ENCODE measurements at regions not wholly inside any gene's neighbourhood (a gene's known extent, or its start where the extent isn't known, plus 50 kb on each side); places are given as distances from the start of the nearest gene placed in this dataset.

DNA sequence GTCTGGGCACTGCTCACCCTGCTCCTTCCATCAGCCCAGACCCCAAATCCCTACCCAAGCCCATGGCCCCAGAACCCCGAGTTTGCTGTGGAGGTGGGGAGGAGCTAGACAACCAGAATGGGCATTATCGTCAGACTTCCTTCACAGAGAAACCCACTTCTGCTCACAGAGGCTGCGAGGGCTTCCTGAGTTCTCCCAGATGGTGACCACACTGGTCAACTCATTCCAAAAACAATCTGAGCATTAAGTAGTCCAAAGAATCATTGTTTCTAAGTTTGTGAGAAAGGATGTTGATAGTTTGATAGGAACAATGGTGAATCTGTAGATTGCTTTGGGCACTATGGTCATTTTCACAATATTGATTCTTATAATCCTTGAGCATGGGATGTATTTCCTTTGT is 60.2 kb downstream of the LRRC30 start:
- Histone ChIP-seq H3K79me2 (ENCODE audit: insufficient read depth, low read length) (no peaks in the 10 kb centered on the region), H3K9me2 (ENCODE audit: insufficient read depth) (no peaks in the 10 kb centered on the region), H4K20me1 (ENCODE audit: insufficient read depth) (no peaks in the 10 kb centered on the region), H3K27ac (ENCODE audit: low read depth, low read length) (no peak overlapping the region), H3K4me2 (ENCODE audit: low read length) (no peak overlapping the region), H3K4me1 (ENCODE audit: control insufficient read depth in 1 of 2, insufficient read depth in 2 of 2, low read length in 2 of 2) (no peaks in the 10 kb centered on the region), H2AFZ (ENCODE audit: low read depth, low read length, poor library complexity, severe bottlenecking) (no peak overlapping the region), H3K27me3 (ENCODE audit: insufficient read depth, low read length) (no peaks in the 10 kb centered on the region), H3K9ac (ENCODE audit: low read length) (no peak overlapping the region), H3K36me3 (ENCODE audit: control insufficient read depth in 1 of 2, insufficient read depth in 2 of 2, low read length in 2 of 2) (no peaks in the 10 kb centered on the region), H3K4me3 (replicated peaks in 1 of 2; ENCODE audit: low read depth in 1 of 2, low read length in 2 of 2) (no peak overlapping the region), H3K9me3 (ENCODE audit: control insufficient read depth in 1 of 2, insufficient read depth in 1 of 2, low read depth in 1 of 2, low read length in 2 of 2) (no peaks in the 10 kb centered on the region; a peak in 1 of 4 replicates)
- TF ChIP-seq TCF7L2 (IDR thresholded peaks at IDR 0.05; ENCODE audit: borderline replicate concordance, extremely low read depth, insufficient read depth, insufficient read length) (no peak), ZNF274 (IDR thresholded peaks at IDR 0.05; ENCODE audit: low read depth, low read length) (no peak), RAD21 (IDR thresholded peaks at IDR 0.05; ENCODE audit: low read depth) (no peak), CBX3 (IDR thresholded peaks at IDR 0.05; ENCODE audit: low read depth) (no peak), ELF1 (IDR thresholded peaks at IDR 0.05; ENCODE audit: borderline replicate concordance, low read depth) (no peak), FOSL1 (IDR thresholded peaks at IDR 0.05; ENCODE audit: low read depth) (no peak), SRF (IDR thresholded peaks at IDR 0.05; ENCODE audit: low read depth) (no peak), CEBPB (IDR thresholded peaks at IDR 0.05; ENCODE audit: low read depth) (no peak), ZFX (IDR thresholded peaks at IDR 0.05) (no peak), JUND (IDR thresholded peaks at IDR 0.05) (no peak), SP1 (IDR thresholded peaks at IDR 0.05; ENCODE audit: low read depth) (no peak)
- TF ChIP-seq, protein P1, sequence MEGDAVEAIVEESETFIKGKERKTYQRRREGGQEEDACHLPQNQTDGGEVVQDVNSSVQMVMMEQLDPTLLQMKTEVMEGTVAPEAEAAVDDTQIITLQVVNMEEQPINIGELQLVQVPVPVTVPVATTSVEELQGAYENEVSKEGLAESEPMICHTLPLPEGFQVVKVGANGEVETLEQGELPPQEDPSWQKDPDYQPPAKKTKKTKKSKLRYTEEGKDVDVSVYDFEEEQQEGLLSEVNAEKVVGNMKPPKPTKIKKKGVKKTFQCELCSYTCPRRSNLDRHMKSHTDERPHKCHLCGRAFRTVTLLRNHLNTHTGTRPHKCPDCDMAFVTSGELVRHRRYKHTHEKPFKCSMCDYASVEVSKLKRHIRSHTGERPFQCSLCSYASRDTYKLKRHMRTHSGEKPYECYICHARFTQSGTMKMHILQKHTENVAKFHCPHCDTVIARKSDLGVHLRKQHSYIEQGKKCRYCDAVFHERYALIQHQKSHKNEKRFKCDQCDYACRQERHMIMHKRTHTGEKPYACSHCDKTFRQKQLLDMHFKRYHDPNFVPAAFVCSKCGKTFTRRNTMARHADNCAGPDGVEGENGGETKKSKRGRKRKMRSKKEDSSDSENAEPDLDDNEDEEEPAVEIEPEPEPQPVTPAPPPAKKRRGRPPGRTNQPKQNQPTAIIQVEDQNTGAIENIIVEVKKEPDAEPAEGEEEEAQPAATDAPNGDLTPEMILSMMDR (IDR thresholded peaks at IDR 0.05 in 2 of 3, conservative IDR thresholded peaks at IDR 0.05 in 1 of 3; ENCODE audit: borderline replicate concordance in 1 of 3, insufficient read depth in 1 of 3, low read depth in 2 of 3, low read length in 2 of 3) = no peak
- TF ChIP-seq, protein P2, sequence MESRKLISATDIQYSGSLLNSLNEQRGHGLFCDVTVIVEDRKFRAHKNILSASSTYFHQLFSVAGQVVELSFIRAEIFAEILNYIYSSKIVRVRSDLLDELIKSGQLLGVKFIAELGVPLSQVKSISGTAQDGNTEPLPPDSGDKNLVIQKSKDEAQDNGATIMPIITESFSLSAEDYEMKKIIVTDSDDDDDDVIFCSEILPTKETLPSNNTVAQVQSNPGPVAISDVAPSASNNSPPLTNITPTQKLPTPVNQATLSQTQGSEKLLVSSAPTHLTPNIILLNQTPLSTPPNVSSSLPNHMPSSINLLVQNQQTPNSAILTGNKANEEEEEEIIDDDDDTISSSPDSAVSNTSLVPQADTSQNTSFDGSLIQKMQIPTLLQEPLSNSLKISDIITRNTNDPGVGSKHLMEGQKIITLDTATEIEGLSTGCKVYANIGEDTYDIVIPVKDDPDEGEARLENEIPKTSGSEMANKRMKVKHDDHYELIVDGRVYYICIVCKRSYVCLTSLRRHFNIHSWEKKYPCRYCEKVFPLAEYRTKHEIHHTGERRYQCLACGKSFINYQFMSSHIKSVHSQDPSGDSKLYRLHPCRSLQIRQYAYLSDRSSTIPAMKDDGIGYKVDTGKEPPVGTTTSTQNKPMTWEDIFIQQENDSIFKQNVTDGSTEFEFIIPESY (IDR thresholded peaks at IDR 0.05; ENCODE audit: extremely low read depth, insufficient replicate concordance, low read length) = no peak
- ATAC-seq (no peak), DNase-seq (ENCODE audit: low read depth, low spot score) (no peak)
- ChIA-PET CTCF (no interaction called here), RAD21 (ENCODE audit: low non-redundant PET in 1 of 2, low total read pairs in 2 of 2, uncharacterized antibody in 2 of 2, unreplicated experiment in 2 of 2) (no interaction called here), POLR2A (no interaction called here)
- intact Hi-C loops (cut with micrococcal nuclease) = no loop called here
- no TSS peak for BruUV-seq (replicated peaks)

Data from HCT116 (cell line).